Liver (tissue), 8 donors: ENCODE measurements at regions not wholly inside any gene's neighbourhood (a gene's known extent, or its start where the extent isn't known, plus 50 kb on each side); places are given as distances from the start of the nearest gene placed in this dataset.

ENCODE experiments used
- DNase-seq: peaks from one replicate; pipeline ENCODE4 v3.0.0-alpha.2; 2017; ENCODE audit warnings: low spot score
- H3K27ac ChIP-seq, 2 donors: one replicate each; pipeline ENCODE4 v1.7.0; 2013; ENCODE audit warnings: inconsistent platforms in 2 of 2, low read length in 2 of 2, control low read depth in 1 of 2, low read depth in 1 of 2, mild to moderate bottlenecking in 1 of 2
- H3K27me3 ChIP-seq, 4 donors: one replicate each; pipeline versions ENCODE4 v1.6.1 to v1.7.0; 2013; ENCODE audit warnings: low read length in 3 of 4, inconsistent platforms in 1 of 4, mild to moderate bottlenecking in 1 of 4, moderate library complexity in 1 of 4; ENCODE audit not compliant: control insufficient read depth in 4 of 4, insufficient read depth in 4 of 4
- H3K36me3 ChIP-seq, 4 donors: one replicate each; pipeline versions ENCODE4 v1.6.1 to v1.7.0; 2013; ENCODE audit warnings: low read length in 3 of 4, mild to moderate bottlenecking in 3 of 4, low read depth in 1 of 4, moderate library complexity in 1 of 4; ENCODE audit not compliant: control insufficient read depth in 4 of 4, insufficient read depth in 3 of 4
- H3K4me1 ChIP-seq, 4 donors: one replicate each; pipeline versions ENCODE4 v1.6.1 to v1.7.0; 2013; ENCODE audit warnings: low read length in 3 of 4, mild to moderate bottlenecking in 3 of 4, moderate library complexity in 1 of 4; ENCODE audit not compliant: control insufficient read depth in 4 of 4, insufficient read depth in 4 of 4
- H3K4me3 ChIP-seq, 3 donors: one replicate each; pipeline versions ENCODE4 v1.6.1 to v1.7.0; 2013; ENCODE audit warnings: low read length in 3 of 3, control low read depth in 1 of 3, low read depth in 1 of 3, mild to moderate bottlenecking in 1 of 3
- H3K9ac ChIP-seq, 2 donors: one replicate each; pipeline ENCODE4 v1.7.0; 2013; ENCODE audit warnings: low read length in 2 of 2, mild to moderate bottlenecking in 2 of 2, moderate library complexity in 2 of 2, control low read depth in 1 of 2, low read depth in 1 of 2
- H3K9me3 ChIP-seq, 4 donors: one replicate each; pipeline versions ENCODE4 v1.6.1 to v1.7.0; 2013; ENCODE audit warnings: low read length in 3 of 4; ENCODE audit not compliant: control insufficient read depth in 4 of 4
- ATF3 ChIP-seq: IDR thresholded peaks from 2 replicates; pipeline ENCODE4 v1.6.1; 2016; ENCODE audit warnings: antibody characterized with exemption
- CTCF ChIP-seq: fragments of 150-350 bp; IDR thresholded peaks from 2 replicates; pipeline ENCODE4 v1.5.1; 2017; ENCODE audit warnings: improper control_type of control experiment, low read depth, low read length; ENCODE audit not compliant: missing input control
- FOXA2 ChIP-seq: IDR thresholded peaks from 2 replicates; pipeline ENCODE4 v1.6.1; 2016; ENCODE audit warnings: antibody characterized with exemption
- HNF4A ChIP-seq, 2 donors: conservative IDR thresholded peaks; 2 replicates each; pipeline ENCODE4 v1.6.1; 2016; ENCODE audit warnings: antibody characterized with exemption in 2 of 2, mild to moderate bottlenecking in 2 of 2
- HNF4G ChIP-seq: IDR thresholded peaks from 2 replicates; pipeline ENCODE4 v1.6.1; 2016; ENCODE audit warnings: antibody characterized with exemption
- TAF1 ChIP-seq: conservative IDR thresholded peaks from 2 replicates; pipeline ENCODE4 v1.6.1; 2016; ENCODE audit warnings: antibody characterized with exemption, mild to moderate bottlenecking
- YY1 ChIP-seq: IDR thresholded peaks from 2 replicates; pipeline ENCODE4 v1.6.1; 2016; ENCODE audit warnings: antibody characterized with exemption, mild to moderate bottlenecking
- WGBS: extraction: QIAGEN DNeasy Blood & Tissue Kit; methylation state at CpG from one replicate; pipeline ENCODE4 v1.1.7; 2013; 5-methylcytosine and 5-hydroxymethylcytosine counted together
- TF ChIP-seq, protein P1 (sequence below): IDR thresholded peaks from 2 replicates; pipeline ENCODE4 v1.6.1; 2016; ENCODE audit warnings: antibody characterized with exemption
- TF ChIP-seq, protein P2 (sequence below): IDR thresholded peaks from 2 replicates; pipeline ENCODE4 v1.6.1; 2016; ENCODE audit warnings: antibody characterized with exemption, mild to moderate bottlenecking
- TF ChIP-seq, protein P3 (sequence below): IDR thresholded peaks from 2 replicates; pipeline ENCODE4 v1.6.1; 2016; ENCODE audit warnings: antibody characterized with exemption
- donor health status: healthy.
- donor health status: healthy.
- donor health status: healthy.
- donor health status: healthy.
- donor health status: healthy.

GRCh38 chr1:87176514-87176913, 152.2 kb upstream of the LMO4 start:
- no peak overlapping the region for H3K9ac ChIP-seq
- TF ChIP-seq, protein P1, sequence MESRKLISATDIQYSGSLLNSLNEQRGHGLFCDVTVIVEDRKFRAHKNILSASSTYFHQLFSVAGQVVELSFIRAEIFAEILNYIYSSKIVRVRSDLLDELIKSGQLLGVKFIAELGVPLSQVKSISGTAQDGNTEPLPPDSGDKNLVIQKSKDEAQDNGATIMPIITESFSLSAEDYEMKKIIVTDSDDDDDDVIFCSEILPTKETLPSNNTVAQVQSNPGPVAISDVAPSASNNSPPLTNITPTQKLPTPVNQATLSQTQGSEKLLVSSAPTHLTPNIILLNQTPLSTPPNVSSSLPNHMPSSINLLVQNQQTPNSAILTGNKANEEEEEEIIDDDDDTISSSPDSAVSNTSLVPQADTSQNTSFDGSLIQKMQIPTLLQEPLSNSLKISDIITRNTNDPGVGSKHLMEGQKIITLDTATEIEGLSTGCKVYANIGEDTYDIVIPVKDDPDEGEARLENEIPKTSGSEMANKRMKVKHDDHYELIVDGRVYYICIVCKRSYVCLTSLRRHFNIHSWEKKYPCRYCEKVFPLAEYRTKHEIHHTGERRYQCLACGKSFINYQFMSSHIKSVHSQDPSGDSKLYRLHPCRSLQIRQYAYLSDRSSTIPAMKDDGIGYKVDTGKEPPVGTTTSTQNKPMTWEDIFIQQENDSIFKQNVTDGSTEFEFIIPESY = no peak
- TF ChIP-seq HNF4A (conservative IDR thresholded peaks at IDR 0.05) (no peak), FOXA2 (no peak), YY1 (no peak), HNF4G (no peak), ATF3 (no peak), TAF1 (no peak), CTCF (no peak)
- TF ChIP-seq, protein P2, sequence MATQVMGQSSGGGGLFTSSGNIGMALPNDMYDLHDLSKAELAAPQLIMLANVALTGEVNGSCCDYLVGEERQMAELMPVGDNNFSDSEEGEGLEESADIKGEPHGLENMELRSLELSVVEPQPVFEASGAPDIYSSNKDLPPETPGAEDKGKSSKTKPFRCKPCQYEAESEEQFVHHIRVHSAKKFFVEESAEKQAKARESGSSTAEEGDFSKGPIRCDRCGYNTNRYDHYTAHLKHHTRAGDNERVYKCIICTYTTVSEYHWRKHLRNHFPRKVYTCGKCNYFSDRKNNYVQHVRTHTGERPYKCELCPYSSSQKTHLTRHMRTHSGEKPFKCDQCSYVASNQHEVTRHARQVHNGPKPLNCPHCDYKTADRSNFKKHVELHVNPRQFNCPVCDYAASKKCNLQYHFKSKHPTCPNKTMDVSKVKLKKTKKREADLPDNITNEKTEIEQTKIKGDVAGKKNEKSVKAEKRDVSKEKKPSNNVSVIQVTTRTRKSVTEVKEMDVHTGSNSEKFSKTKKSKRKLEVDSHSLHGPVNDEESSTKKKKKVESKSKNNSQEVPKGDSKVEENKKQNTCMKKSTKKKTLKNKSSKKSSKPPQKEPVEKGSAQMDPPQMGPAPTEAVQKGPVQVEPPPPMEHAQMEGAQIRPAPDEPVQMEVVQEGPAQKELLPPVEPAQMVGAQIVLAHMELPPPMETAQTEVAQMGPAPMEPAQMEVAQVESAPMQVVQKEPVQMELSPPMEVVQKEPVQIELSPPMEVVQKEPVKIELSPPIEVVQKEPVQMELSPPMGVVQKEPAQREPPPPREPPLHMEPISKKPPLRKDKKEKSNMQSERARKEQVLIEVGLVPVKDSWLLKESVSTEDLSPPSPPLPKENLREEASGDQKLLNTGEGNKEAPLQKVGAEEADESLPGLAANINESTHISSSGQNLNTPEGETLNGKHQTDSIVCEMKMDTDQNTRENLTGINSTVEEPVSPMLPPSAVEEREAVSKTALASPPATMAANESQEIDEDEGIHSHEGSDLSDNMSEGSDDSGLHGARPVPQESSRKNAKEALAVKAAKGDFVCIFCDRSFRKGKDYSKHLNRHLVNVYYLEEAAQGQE = no peak
- TF ChIP-seq, protein P3, sequence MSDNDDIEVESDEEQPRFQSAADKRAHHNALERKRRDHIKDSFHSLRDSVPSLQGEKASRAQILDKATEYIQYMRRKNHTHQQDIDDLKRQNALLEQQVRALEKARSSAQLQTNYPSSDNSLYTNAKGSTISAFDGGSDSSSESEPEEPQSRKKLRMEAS = no peak

DNA sequence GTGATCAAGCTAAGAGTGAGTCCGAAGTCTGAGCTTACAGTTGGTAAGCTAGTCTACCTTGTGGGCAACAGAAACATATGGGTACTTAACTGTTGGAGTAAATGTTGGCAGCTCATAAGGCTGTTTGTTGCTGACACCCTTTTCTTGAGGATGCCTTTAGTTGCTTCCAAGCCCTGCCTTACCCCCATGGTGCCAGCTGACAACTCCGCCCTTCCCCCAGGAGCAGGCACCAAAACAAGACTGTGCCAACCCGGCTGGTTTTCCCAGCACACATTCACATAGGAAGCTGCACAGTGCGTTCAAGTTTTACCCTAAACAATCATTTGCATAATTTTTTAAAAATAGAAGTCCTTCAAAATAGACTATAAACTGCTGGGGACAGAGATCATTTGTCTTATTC, 150.2 kb upstream of the LMO4 start:
- H3K9ac ChIP-seq = no peak overlapping the region
- peaks cover 0 to 2% (median 0%) of the 10 kb centered on the region in 4 donors for H3K27me3 ChIP-seq
- no peak for TF ChIP-seq HNF4G
- H3K9me3 ChIP-seq = peaks cover 0 to 1% (median 0%) of the 10 kb centered on the region in 4 donors
- no peaks in the 10 kb centered on the region for H3K4me1 ChIP-seq
- no peak overlapping the region for H3K4me3 ChIP-seq
- no peak overlapping the region for H3K27ac ChIP-seq
- WGBS = 84% methylated on average over 4 of the region's 4 CpGs
- no peak for DNase-seq
- no peaks in the 10 kb centered on the region for H3K36me3 ChIP-seq

More at GRCh38 chr1:87176514-87176913, 152.2 kb upstream of the LMO4 start:
- no peak for DNase-seq
- Histone ChIP-seq H3K36me3 (no peaks in the 10 kb centered on the region), H3K4me3 (no peak overlapping the region), H3K4me1 (no peaks in the 10 kb centered on the region), H3K27me3 (peaks cover 0 to 2% (median 0%) of the 10 kb centered on the region in 4 donors), H3K9me3 (no peaks in the 10 kb centered on the region), H3K27ac (no peak overlapping the region)
- WGBS = 71% methylated on average over 5 of the region's 5 CpGs
